ENCODE measurements at regions not wholly inside any gene's neighbourhood (a gene's known extent, or its start where the extent isn't known, plus 50 kb on each side); places are given as distances from the start of the nearest gene placed in this dataset.
A peak's percentile ranks its signal among the peaks of the same experiment; 100 is the strongest.
"Not testable (repeated sequence)": the region's sequence is repeated elsewhere in the genome, so short reads cannot be mapped to it uniquely, and the experiment has no call there.

- H3K4me1 ChIP-seq (ENCODE audit: insufficient read depth, low read length): no peaks in the 10 kb centered on the region
- H3K9me3 ChIP-seq (ENCODE audit: control insufficient read depth, insufficient read depth, low read length): no peaks in the 10 kb centered on the region
- no peaks in the 10 kb centered on the region for H3K36me3 ChIP-seq (ENCODE audit: insufficient read depth, low read length)
- H3K9ac ChIP-seq (ENCODE audit: low read depth, low read length): no peak overlapping the region
Observed at GRCh38 chr6:86042214-86042613, 399.5 kb upstream of the SYNCRIP start.

GRCh38 chr6:86031713-86032112 lies 389.0 kb upstream of the SYNCRIP start:
- Histone ChIP-seq H3K9ac (ENCODE audit: low read depth, low read length) (no peak overlapping the region), H3K9me3 (ENCODE audit: control insufficient read depth, insufficient read depth, low read length) (no peaks in the 10 kb centered on the region), H3K36me3 (ENCODE audit: insufficient read depth, low read length) (no peaks in the 10 kb centered on the region), H3K4me1 (ENCODE audit: insufficient read depth, low read length) (no peaks in the 10 kb centered on the region)

GRCh38 chr6:86030875-86031274 lies 388.2 kb upstream of the SYNCRIP start:
- Histone ChIP-seq H3K36me3 (ENCODE audit: insufficient read depth, low read length) (no peaks in the 10 kb centered on the region), H3K9ac (ENCODE audit: low read depth, low read length) (no peak overlapping the region), H3K4me1 (ENCODE audit: insufficient read depth, low read length) (no peaks in the 10 kb centered on the region), H3K9me3 (ENCODE audit: control insufficient read depth, insufficient read depth, low read length) (no peaks in the 10 kb centered on the region)

GRCh38 chr6:86028776-86029175 lies 386.1 kb upstream of the SYNCRIP start:
- no peaks in the 10 kb centered on the region for H3K36me3 ChIP-seq (ENCODE audit: insufficient read depth, low read length)
- H3K9ac ChIP-seq (ENCODE audit: low read depth, low read length): no peak overlapping the region
- no peaks in the 10 kb centered on the region for H3K9me3 ChIP-seq (ENCODE audit: control insufficient read depth, insufficient read depth, low read length)
- H3K4me1 ChIP-seq (ENCODE audit: insufficient read depth, low read length): no peaks in the 10 kb centered on the region

- peak overlapping the region; percentile 47 for H3K9ac ChIP-seq (ENCODE audit: low read depth, low read length)
- not testable (repeated sequence) for H3K9me3 ChIP-seq (ENCODE audit: control insufficient read depth, insufficient read depth, low read length); H3K36me3 ChIP-seq (ENCODE audit: insufficient read depth, low read length); H3K4me1 ChIP-seq (ENCODE audit: insufficient read depth, low read length)
Observed at GRCh38 chr6:86026890-86027289, 384.2 kb upstream of the SYNCRIP start.

GRCh38 chr6:86017236-86017635 lies 374.6 kb upstream of the SYNCRIP start:
- Histone ChIP-seq H3K9me3 (ENCODE audit: control insufficient read depth, insufficient read depth, low read length) (no peaks in the 10 kb centered on the region), H3K4me1 (ENCODE audit: insufficient read depth, low read length) (no peaks in the 10 kb centered on the region), H3K9ac (ENCODE audit: low read depth, low read length) (no peak overlapping the region), H3K36me3 (ENCODE audit: insufficient read depth, low read length) (no peaks in the 10 kb centered on the region)

GRCh38 chr6:86016567-86016966 lies 373.9 kb upstream of the SYNCRIP start:
- no peak overlapping the region for H3K9ac ChIP-seq (ENCODE audit: low read depth, low read length)
- no peaks in the 10 kb centered on the region for H3K4me1 ChIP-seq (ENCODE audit: insufficient read depth, low read length)
- H3K36me3 ChIP-seq (ENCODE audit: insufficient read depth, low read length): no peaks in the 10 kb centered on the region
- H3K9me3 ChIP-seq (ENCODE audit: control insufficient read depth, insufficient read depth, low read length): no peaks in the 10 kb centered on the region

- H3K36me3 ChIP-seq (ENCODE audit: insufficient read depth, low read length): no peaks in the 10 kb centered on the region
- no peaks in the 10 kb centered on the region for H3K9me3 ChIP-seq (ENCODE audit: control insufficient read depth, insufficient read depth, low read length)
- no peak overlapping the region for H3K9ac ChIP-seq (ENCODE audit: low read depth, low read length)
- no peaks in the 10 kb centered on the region for H3K4me1 ChIP-seq (ENCODE audit: insufficient read depth, low read length)
Observed at GRCh38 chr6:86016077-86016476, 373.4 kb upstream of the SYNCRIP start.

- H3K4me1 ChIP-seq (ENCODE audit: insufficient read depth, low read length); H3K9ac ChIP-seq (ENCODE audit: low read depth, low read length); H3K36me3 ChIP-seq (ENCODE audit: insufficient read depth, low read length): not testable (repeated sequence)
Observed at GRCh38 chr6:86012991-86013390, 370.3 kb upstream of the SYNCRIP start.

GRCh38 chr6:86010915-86011786 lies 368.5 kb upstream of the SYNCRIP start:
- no peaks in the 10 kb centered on the region for H3K4me1 ChIP-seq (ENCODE audit: insufficient read depth, low read length)

More at GRCh38 chr6:86012991-86013390, 370.3 kb upstream of the SYNCRIP start:
- not testable (repeated sequence) for H3K9me3 ChIP-seq (ENCODE audit: control insufficient read depth, insufficient read depth, low read length)

GRCh38 chr6:85997206-85997605 lies 354.5 kb upstream of the SYNCRIP start:
- Histone ChIP-seq H3K36me3 (ENCODE audit: insufficient read depth, low read length) (no peaks in the 10 kb centered on the region), H3K4me1 (ENCODE audit: insufficient read depth, low read length) (no peaks in the 10 kb centered on the region), H3K9ac (ENCODE audit: low read depth, low read length) (no peak overlapping the region), H3K9me3 (ENCODE audit: control insufficient read depth, insufficient read depth, low read length) (no peaks in the 10 kb centered on the region)

More at GRCh38 chr6:86010915-86011786, 368.5 kb upstream of the SYNCRIP start:
- Histone ChIP-seq H3K36me3 (ENCODE audit: insufficient read depth, low read length) (no peaks in the 10 kb centered on the region), H3K9ac (ENCODE audit: low read depth, low read length) (no peak overlapping the region), H3K9me3 (ENCODE audit: control insufficient read depth, insufficient read depth, low read length) (no peaks in the 10 kb centered on the region)

- Histone ChIP-seq H3K36me3 (ENCODE audit: insufficient read depth, low read length) (no peaks in the 10 kb centered on the region), H3K9me3 (ENCODE audit: control insufficient read depth, insufficient read depth, low read length) (no peaks in the 10 kb centered on the region), H3K9ac (ENCODE audit: low read depth, low read length) (no peak overlapping the region), H3K4me1 (ENCODE audit: insufficient read depth, low read length) (no peaks in the 10 kb centered on the region)
Observed at GRCh38 chr6:85996034-85996375, 353.3 kb upstream of the SYNCRIP start.

- Histone ChIP-seq H3K36me3 (ENCODE audit: insufficient read depth, low read length) (no peaks in the 10 kb centered on the region), H3K9ac (ENCODE audit: low read depth, low read length) (no peak overlapping the region), H3K4me1 (ENCODE audit: insufficient read depth, low read length) (no peaks in the 10 kb centered on the region), H3K9me3 (ENCODE audit: control insufficient read depth, insufficient read depth, low read length) (no peaks in the 10 kb centered on the region)
Observed at GRCh38 chr6:85995339-85996033, 352.8 kb upstream of the SYNCRIP start.

- Histone ChIP-seq H3K4me1 (ENCODE audit: insufficient read depth, low read length) (no peaks in the 10 kb centered on the region), H3K9me3 (ENCODE audit: control insufficient read depth, insufficient read depth, low read length) (no peaks in the 10 kb centered on the region; the same call in 1 of the 2 replicates), H3K9ac (ENCODE audit: low read depth, low read length) (no peak overlapping the region), H3K36me3 (ENCODE audit: insufficient read depth, low read length) (no peaks in the 10 kb centered on the region)
Observed at GRCh38 chr6:85986681-85987080, 344.0 kb upstream of the SYNCRIP start.

GRCh38 chr6:85983032-85983659 lies 340.5 kb upstream of the SYNCRIP start:
- Histone ChIP-seq H3K4me1 (ENCODE audit: insufficient read depth, low read length) (no peaks in the 10 kb centered on the region), H3K9me3 (ENCODE audit: control insufficient read depth, insufficient read depth, low read length) (no peaks in the 10 kb centered on the region; the same call in 1 of the 2 replicates), H3K9ac (ENCODE audit: low read depth, low read length) (no peak overlapping the region), H3K36me3 (ENCODE audit: insufficient read depth, low read length) (no peaks in the 10 kb centered on the region)

All from ES-I3 (cell line).